ENCODE measurements at regions not wholly inside any gene's neighbourhood (a gene's known extent, or its start where the extent isn't known, plus 50 kb on each side); places are given as distances from the start of the nearest gene placed in this dataset.

- TF ChIP-seq CTCF (conservative IDR thresholded peaks at IDR 0.05; ENCODE audit: low read depth, low read length) (no peak), EZH2 (IDR thresholded peaks at IDR 0.05; ENCODE audit: low read length, unreplicated experiment) (no peak)
Observed at GRCh38 chr20:57883224-57883623, 173.4 kb upstream of the PMEPA1 start.
